ENCODE measurements at regions not wholly inside any gene's neighbourhood (a gene's known extent, or its start where the extent isn't known, plus 50 kb on each side); places are given as distances from the start of the nearest gene placed in this dataset.

DNA sequence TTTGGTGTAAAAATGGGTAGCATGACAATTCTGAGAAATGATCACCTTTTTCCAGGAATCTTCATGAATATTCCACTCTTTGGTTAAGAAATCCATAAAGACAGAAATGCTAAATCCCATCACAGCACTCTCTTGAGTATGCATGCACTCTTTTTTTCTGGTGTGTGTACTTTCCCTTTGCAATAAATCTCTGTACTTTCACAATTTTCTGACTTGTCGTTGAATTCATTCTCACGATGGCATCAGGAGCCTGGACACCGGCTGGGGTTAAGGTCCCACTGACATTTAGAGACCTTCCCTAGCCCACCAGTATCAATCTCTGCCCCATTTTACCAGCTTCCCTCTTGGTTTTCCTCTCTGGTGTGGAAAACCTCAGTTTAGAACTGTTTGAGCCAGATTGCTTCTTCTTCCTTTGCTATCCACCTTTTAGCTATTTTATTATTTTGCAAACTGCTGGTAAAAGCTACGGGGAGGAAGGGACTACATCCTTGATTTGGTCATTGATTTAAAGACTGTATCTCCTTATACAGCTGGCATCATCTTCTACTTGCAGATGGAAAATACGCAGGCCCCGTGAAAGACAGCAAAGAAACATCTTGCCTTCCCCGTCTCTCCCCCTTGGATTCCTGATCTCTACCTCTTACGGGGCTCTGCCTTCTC is 59.9 kb upstream of the ZFR start:
- DNase-seq (ENCODE audit: extremely low read depth in 1 of 2, low read depth in 1 of 2): no peak

DNA sequence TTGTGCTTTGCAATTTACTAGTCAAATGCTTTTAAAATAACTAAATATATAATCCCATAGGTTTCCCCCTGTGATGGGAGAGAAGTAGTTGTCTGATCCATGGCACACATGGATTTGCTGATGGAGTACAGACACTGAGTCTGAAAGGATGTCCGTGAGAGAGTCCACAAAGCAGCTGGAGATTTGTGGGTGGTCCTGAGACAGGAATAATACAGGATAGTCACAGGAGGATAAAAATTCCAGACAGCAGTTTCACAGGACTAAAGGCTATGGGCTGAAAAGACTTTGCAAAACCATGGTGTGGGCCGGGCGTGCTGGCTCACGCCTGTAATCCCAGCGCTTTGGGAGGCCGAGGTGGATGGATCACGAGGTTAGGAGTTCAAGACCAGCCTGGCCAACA is 58.7 kb upstream of the ZFR start:
- DNase-seq (ENCODE audit: extremely low read depth in 1 of 2, low read depth in 1 of 2): no peak

DNA sequence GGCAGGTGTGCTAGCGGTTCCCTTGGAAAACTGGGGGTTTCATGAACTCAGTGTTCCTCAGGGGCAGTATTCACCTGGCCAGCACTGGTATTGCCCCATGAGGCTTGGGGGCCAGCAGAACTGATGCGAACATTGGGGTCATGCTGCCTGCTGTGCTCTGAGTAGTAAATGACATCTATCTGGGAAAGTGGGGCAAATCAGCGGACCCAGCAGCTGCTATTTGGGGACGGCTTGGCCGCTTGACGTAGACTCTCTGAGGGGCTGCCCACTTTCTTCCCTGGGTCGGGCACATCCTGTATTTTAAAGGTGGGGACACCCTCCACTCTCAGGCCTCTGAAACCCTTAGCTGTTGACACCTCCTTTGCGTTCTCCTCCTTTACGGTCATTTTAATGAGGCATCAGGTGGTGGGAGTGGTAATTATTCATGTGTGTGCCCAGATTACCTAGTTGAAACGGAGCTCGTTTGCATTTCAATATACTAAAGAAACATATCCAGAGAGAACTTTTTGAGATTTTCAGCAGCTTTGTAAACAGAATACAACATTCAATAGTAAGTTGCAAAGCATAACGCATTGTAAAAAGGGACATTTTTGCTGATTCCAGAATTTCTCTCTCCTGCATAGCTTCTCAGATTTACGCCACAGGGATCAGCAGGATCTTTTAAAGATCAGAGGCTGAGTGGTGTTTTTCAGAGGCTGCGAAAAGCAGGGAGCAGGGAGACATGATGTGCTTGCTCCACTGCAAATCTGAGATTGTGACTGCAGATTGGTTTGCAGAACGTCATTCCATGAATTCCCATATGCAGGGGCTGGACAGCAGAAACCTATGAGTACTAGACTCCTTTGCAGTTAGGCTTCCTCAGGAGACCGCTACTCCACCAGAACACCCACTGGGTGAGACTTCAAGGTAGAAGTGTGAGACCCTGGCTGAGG is 56.8 kb upstream of the ZFR start:
- DNase-seq (ENCODE audit: extremely low read depth in 1 of 2, low read depth in 1 of 2): no peak

DNA sequence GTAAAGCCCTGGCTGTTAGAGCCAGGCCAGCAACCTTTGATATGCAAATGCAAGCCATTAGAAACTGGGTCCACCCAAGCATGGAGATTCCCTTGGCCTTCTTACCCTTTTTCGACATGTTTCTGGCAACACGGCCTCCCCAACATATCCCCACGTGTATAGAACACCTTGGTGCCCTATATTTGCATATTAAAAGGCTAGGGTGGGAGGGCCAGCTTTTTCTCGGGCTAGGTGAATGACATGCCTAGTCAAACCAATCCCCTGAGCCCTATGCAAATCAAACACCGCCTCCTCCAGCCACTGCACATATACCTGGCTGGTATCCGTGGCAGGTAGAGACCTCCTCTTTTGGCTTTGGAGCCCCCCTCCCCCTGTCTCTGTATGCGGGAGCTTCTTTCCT is 55.6 kb upstream of the ZFR start:
- no peak for DNase-seq (ENCODE audit: extremely low read depth in 1 of 2, low read depth in 1 of 2)

DNA sequence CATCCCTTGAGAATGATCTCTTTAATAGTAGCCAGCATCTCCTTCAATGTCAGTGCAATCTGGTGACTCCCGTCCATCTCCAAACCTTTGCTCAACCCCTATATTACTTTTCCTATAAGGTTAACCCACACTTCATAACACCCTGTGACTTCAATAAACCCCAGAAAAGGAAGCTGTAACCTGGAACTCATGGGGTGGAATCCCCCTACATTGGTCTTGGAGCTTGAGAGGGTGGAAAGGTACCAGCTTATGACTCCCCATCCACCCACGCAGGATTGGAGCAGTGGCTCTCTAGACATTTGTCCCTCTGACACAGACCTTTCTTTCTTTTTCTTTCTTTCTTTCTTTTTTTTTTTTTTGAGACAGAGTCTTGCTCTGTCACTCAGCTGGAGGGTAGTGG is 54.7 kb upstream of the ZFR start:
- DNase-seq (ENCODE audit: extremely low read depth in 1 of 2, low read depth in 1 of 2): peak in 1 of 2 donors; percentile 39

DNA sequence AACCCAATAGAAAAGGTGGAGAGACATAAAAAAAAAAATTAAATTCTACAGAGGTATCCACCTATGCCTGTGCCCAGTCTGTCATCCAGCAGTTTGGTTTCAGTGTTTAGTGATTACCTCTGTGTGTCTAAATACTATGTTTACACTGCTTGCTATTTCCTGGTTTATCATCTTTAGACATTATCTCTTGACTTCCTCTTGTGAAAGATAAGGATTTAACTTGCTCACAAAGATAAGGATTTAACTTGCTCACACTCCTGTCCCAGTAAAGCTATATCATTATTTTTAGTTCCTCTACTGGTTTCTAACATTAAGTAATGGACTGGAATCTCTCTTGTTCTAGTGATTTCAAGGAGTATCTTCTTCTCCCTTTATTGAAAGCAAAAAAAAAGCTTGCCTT is 53.9 kb upstream of the ZFR start:
- DNase-seq (ENCODE audit: extremely low read depth in 1 of 2, low read depth in 1 of 2): no peak

DNA sequence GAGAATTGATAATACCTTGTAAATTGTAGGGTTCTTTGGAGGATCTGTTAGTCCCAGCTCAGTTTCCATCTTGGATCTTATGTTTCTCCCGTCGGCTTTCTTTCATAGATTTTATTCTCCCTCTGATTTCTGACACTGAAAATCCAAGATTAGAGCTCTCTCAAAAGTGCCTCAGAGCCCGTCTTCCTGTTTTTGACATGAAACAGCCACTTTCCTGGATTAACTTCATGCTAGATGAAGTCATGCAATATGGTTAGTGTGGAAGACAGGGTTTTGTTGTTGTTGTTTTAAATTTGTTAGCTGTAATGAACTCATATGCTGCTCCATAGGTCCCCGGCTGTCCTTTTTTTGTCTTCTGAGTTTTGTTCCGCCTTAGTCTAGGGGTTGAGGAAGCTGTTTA is 51.6 kb upstream of the ZFR start:
- no peak for DNase-seq (ENCODE audit: extremely low read depth in 1 of 2, low read depth in 1 of 2)

DNA sequence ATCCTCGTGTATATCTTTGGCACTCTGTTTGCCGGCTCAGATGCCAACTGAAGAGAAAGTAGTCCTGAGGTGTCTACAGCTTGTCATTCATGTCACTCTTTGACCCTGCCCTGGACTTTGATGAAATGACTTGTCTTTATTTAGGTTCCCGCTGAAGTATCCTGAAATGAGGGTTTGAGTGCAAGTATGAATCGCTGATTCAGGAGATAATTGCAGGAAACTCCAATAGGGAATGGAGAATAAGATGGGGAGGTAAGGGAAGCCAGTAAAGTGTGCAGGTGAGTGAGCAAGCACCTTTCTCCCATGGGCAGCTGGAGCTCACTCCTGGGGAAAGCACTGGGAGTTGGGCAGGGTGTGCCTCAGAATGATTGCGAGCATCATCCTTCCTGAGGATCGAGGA is 50.3 kb upstream of the ZFR start:
- no peak for DNase-seq (ENCODE audit: extremely low read depth in 1 of 2, low read depth in 1 of 2)

Data from stimulated activated CD8-positive, alpha-beta memory T cell treated with anti-CD3 and anti-CD28 coated beads, Interleukin-7, amount 100 ng/mL, for 48 hours (primary cell).